Endothelial cell of umbilical vein (primary cell): ENCODE measurements at regions not wholly inside any gene's neighbourhood (a gene's known extent, or its start where the extent isn't known, plus 50 kb on each side); places are given as distances from the start of the nearest gene placed in this dataset.

Experiments
- BruUV-seq: library from RNA; stranded (reverse); fragments of 400-500 nt; replicated peaks from 2 replicates; lab custom pipeline; 2021; lab: Mats Ljungman, UMichigan
- CTCF ChIA-PET: fragments of 300-600, 350-600 bp; sonication (Branson Sonifier 250); formaldehyde crosslinking; loops from one replicate; lab custom pipeline; 2021; ENCODE audit warnings: antibody characterized with exemption, inconsistent platforms; lab: Charles Lee
- POLR2A ChIA-PET: fragments of 300-600, 350-600 bp; sonication (Branson Sonifier 250); formaldehyde crosslinking; loops from one replicate; lab custom pipeline; 2021; ENCODE audit warnings: antibody characterized with exemption, inconsistent platforms; lab: Charles Lee
- DNase-seq: peaks from one replicate; pipeline ENCODE4 v3.0.0-alpha.2; 2011; ENCODE audit warnings: low read depth, low spot score
- FAIRE-seq: peaks from 2 replicates; lab custom pipeline; 2011; peaks lifted over from hg19 to GRCh38; lab: Jason Lieb, UNC
- H2AFZ ChIP-seq: 2 replicates; pipeline ENCODE4 v1.6.0; 2012; ENCODE audit warnings: low read depth, low read length, control low read depth, inconsistent platforms
- H3K27ac ChIP-seq: 2 replicates; pipeline ENCODE4 v1.5.1; 2011; ENCODE audit warnings: low read depth, mild to moderate bottlenecking, control low read depth, low read length, moderate library complexity; ENCODE audit not compliant: insufficient read depth
- H3K27me3 ChIP-seq, 2 experiments: 2 replicates each; pipeline versions ENCODE4 v1.6.0 to v1.6.1; 2011; ENCODE audit warnings: low read length in 2 of 2, mixed read lengths in 1 of 2; ENCODE audit not compliant: control insufficient read depth in 2 of 2, insufficient read depth in 2 of 2
- H3K36me3 ChIP-seq, 2 experiments: 2 replicates in 1 of 2; 3 replicates in 1 of 2; pipeline ENCODE4 v1.5.1; 2011; ENCODE audit warnings: low read length in 2 of 2, mild to moderate bottlenecking in 1 of 2, moderate library complexity in 1 of 2; ENCODE audit not compliant: control insufficient read depth in 2 of 2, insufficient read depth in 2 of 2; ENCODE audit errors: extremely low read depth in 1 of 2
- H3K4me1 ChIP-seq: 3 replicates; pipeline ENCODE4 v1.5.1; 2011; ENCODE audit warnings: mild to moderate bottlenecking, low read length; ENCODE audit not compliant: control insufficient read depth, insufficient read depth; ENCODE audit errors: extremely low read depth
- H3K4me2 ChIP-seq: 2 replicates; pipeline ENCODE4 v1.6.1; 2011; ENCODE audit warnings: low read length, control low read depth, mixed read lengths; ENCODE audit not compliant: insufficient read depth
- H3K4me3 ChIP-seq, 3 experiments: fragments of 200-600 bp in 1 of 3; sonication (generic), shearing (Covaris generic) in 1 of 3; replicated peaks in 1 of 3; 2 replicates each; pipeline ENCODE4 v1.5.1; 2011 to 2016; ENCODE audit warnings: control low read depth in 3 of 3, low read length in 3 of 3, mild to moderate bottlenecking in 2 of 3, inconsistent platforms in 1 of 3, low read depth in 1 of 3, moderate library complexity in 1 of 3; ENCODE audit not compliant: insufficient read depth in 1 of 3
- H3K79me2 ChIP-seq: 2 replicates; pipeline ENCODE4 v1.6.0; 2012; ENCODE audit warnings: low read length, inconsistent platforms; ENCODE audit not compliant: control insufficient read depth, insufficient read depth
- H3K9ac ChIP-seq: replicated peaks from 2 replicates; pipeline ENCODE3; 2011; ENCODE audit warnings: low read length, control low read depth; ENCODE audit not compliant: insufficient read depth; ENCODE audit errors: extremely low read depth
- H3K9me1 ChIP-seq: replicated peaks from 3 replicates; pipeline ENCODE4 v1.6.0; 2011; ENCODE audit warnings: mild to moderate bottlenecking, low read length; ENCODE audit not compliant: control insufficient read depth, insufficient read depth; ENCODE audit errors: extremely low read depth
- H3K9me3 ChIP-seq: replicated peaks from 2 replicates; pipeline ENCODE4 v1.5.1; 2012; ENCODE audit warnings: low read length, inconsistent platforms; ENCODE audit not compliant: control insufficient read depth, insufficient read depth
- H4K20me1 ChIP-seq: replicated peaks from 2 replicates; pipeline ENCODE3; 2011; ENCODE audit warnings: mild to moderate bottlenecking, low read length; ENCODE audit not compliant: control insufficient read depth, insufficient read depth; ENCODE audit errors: extremely low read depth
- EZH2 ChIP-seq: IDR thresholded peaks from 2 replicates; pipeline ENCODE4 v1.6.1; 2012; ENCODE audit warnings: borderline replicate concordance, low read depth, mild to moderate bottlenecking, moderate library complexity, low read length, inconsistent platforms; ENCODE audit not compliant: severe bottlenecking
- FOS ChIP-seq: IDR thresholded peaks from 2 replicates; pipeline ENCODE4 v1.6.1; 2011; ENCODE audit warnings: mild to moderate bottlenecking, low read length, moderate library complexity, borderline replicate concordance; ENCODE audit not compliant: insufficient read depth
- GATA2 ChIP-seq: IDR thresholded peaks from 2 replicates; pipeline ENCODE4 v1.7.0; 2011; ENCODE audit warnings: low read depth, mild to moderate bottlenecking, moderate library complexity, mixed read lengths, low read length; ENCODE audit not compliant: insufficient read length, insufficient read depth
- JUN ChIP-seq: IDR thresholded peaks from 2 replicates; pipeline ENCODE4 v1.6.1; 2011; ENCODE audit warnings: borderline replicate concordance, low read depth; ENCODE audit not compliant: insufficient read length, insufficient read depth
- MYC ChIP-seq: IDR thresholded peaks from one replicate; pipeline ENCODE4 v1.6.1; 2011; ENCODE audit warnings: mild to moderate bottlenecking, low read depth, low read length
- POLR2A ChIP-seq: IDR thresholded peaks from 2 replicates; pipeline ENCODE4 v1.6.1; 2012; ENCODE audit warnings: low read depth, mild to moderate bottlenecking, control low read depth, low read length
- POLR2AphosphoS5 ChIP-seq: IDR thresholded peaks from 2 replicates; pipeline ENCODE4 v1.6.1; 2012; ENCODE audit warnings: low read depth, mild to moderate bottlenecking, control low read depth, low read length, moderate library complexity; ENCODE audit not compliant: insufficient read depth
- dilution Hi-C: fragments of 300-500 bp; cut with MboI; formaldehyde crosslinking; loops from one replicate; pipeline ENCODE4 v1.15.0; 2019; ENCODE audit warnings: low sequenced_read_pairs; ENCODE audit not compliant: extremely low pct_ligation_motif_present
- intact Hi-C: fragments of 100-400 bp; cut with micrococcal nuclease; formaldehyde crosslinking; loops from one replicate; pipeline ENCODE4 v1.10.0; 2022
- TF ChIP-seq, protein P1 (sequence below): IDR thresholded peaks from 2 replicates; pipeline ENCODE4 v1.6.1; 2011; ENCODE audit not compliant: insufficient read depth, insufficient read length
- TF ChIP-seq, protein P2 (sequence below), 2 donors: IDR thresholded peaks; 1 replicate in 1 of 2; 2 replicates in 1 of 2; pipeline ENCODE4 v1.5.1; 2011; ENCODE audit warnings: low read length in 2 of 2, mild to moderate bottlenecking in 2 of 2, moderate library complexity in 2 of 2, control low read depth in 1 of 2, inconsistent platforms in 1 of 2, low read depth in 1 of 2; ENCODE audit not compliant: insufficient read depth in 1 of 2; ENCODE audit errors: extremely low read depth in 1 of 2

DNA sequence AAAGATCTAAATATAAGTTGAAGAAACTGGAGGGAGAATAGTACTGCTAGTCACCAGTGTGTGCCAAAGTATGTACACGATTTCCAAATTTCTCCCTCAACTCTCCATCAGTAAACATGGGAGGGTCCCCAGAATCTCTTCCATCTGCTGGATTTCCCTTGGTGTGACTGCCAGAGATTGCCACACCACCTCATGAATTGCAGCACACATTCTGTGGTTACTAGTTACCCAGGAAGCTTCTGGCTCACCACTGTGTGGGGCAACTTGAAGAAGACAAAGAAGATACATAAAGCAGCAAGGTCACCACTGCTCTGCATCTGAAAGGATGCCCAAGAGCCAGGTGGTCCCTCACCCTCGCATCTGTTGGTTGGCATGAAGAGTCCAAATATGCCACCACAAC, 191.7 kb upstream of the ESRRG start:
- H2AFZ ChIP-seq = no peak overlapping the region
- ChIA-PET CTCF (no interaction called here), POLR2A (no interaction called here)
- no peaks in the 10 kb centered on the region for H3K27me3 ChIP-seq
- H3K4me3 ChIP-seq = no peak overlapping the region
- dilution Hi-C loops = no loop called here
- BruUV-seq = no TSS peak
- H3K36me3 ChIP-seq = no peaks in the 10 kb centered on the region
- H4K20me1 ChIP-seq = no peaks in the 10 kb centered on the region
- H3K4me2 ChIP-seq = no peak overlapping the region
- no peak for DNase-seq
- H3K79me2 ChIP-seq = no peaks in the 10 kb centered on the region
- H3K27ac ChIP-seq = no peak overlapping the region
- no peaks in the 10 kb centered on the region for H3K9me1 ChIP-seq
- FAIRE-seq = no peak
- no peaks in the 10 kb centered on the region for H3K4me1 ChIP-seq
- intact Hi-C loops = no loop called here
- H3K9me3 ChIP-seq = peaks cover 6% of the 10 kb centered on the region
- no peak overlapping the region for H3K9ac ChIP-seq
- TF ChIP-seq MYC (no peak), GATA2 (no peak), JUN (no peak), FOS (no peak), EZH2 (no peak), POLR2A (no peak), POLR2AphosphoS5 (no peak)
- TF ChIP-seq, protein P1, sequence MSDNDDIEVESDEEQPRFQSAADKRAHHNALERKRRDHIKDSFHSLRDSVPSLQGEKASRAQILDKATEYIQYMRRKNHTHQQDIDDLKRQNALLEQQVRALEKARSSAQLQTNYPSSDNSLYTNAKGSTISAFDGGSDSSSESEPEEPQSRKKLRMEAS = no peak
- TF ChIP-seq, protein P2, sequence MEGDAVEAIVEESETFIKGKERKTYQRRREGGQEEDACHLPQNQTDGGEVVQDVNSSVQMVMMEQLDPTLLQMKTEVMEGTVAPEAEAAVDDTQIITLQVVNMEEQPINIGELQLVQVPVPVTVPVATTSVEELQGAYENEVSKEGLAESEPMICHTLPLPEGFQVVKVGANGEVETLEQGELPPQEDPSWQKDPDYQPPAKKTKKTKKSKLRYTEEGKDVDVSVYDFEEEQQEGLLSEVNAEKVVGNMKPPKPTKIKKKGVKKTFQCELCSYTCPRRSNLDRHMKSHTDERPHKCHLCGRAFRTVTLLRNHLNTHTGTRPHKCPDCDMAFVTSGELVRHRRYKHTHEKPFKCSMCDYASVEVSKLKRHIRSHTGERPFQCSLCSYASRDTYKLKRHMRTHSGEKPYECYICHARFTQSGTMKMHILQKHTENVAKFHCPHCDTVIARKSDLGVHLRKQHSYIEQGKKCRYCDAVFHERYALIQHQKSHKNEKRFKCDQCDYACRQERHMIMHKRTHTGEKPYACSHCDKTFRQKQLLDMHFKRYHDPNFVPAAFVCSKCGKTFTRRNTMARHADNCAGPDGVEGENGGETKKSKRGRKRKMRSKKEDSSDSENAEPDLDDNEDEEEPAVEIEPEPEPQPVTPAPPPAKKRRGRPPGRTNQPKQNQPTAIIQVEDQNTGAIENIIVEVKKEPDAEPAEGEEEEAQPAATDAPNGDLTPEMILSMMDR (IDR thresholded peaks at IDR 0.05; ENCODE audit: extremely low read depth in 1 of 2, insufficient read depth in 1 of 2, low read depth in 1 of 2, low read length in 2 of 2) = no peak
